ENCODE measurements at regions not wholly inside any gene's neighbourhood (a gene's known extent, or its start where the extent isn't known, plus 50 kb on each side); places are given as distances from the start of the nearest gene placed in this dataset.

DNA sequence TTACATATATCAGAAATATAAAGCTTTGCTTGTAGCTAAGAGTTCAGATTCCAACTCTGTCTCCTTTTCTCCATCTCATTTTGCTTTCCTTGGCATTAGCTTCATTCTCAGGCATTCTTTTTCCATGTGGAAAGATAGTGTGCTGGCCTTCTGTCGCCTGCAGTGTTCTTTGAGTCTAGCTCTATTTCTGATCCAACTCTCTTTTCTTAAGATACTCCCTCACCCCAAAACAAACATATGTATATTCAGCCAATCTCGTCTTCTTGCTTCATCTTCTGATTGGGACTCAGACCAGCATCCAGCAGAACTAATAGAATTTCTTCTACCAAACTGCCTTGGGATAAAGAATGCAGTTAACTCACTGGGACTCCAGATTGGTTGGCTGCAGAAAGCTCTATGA is 532.2 kb downstream of the MID1IP1 start:
- TF ChIP-seq EGR1 (IDR thresholded peaks at IDR 0.05; ENCODE audit: low read depth) (no peak), CTCF (IDR thresholded peaks at IDR 0.05 in 2 of 3, conservative IDR thresholded peaks at IDR 0.05 in 1 of 3; ENCODE audit: borderline replicate concordance in 1 of 3, insufficient read depth in 1 of 3, low read depth in 2 of 3, low read length in 2 of 3) (no peak), YY1 (IDR thresholded peaks at IDR 0.05; ENCODE audit: extremely low read depth, insufficient replicate concordance, low read depth, low read length) (no peak), RAD21 (IDR thresholded peaks at IDR 0.05; ENCODE audit: low read depth) (no peak), EZH2 (IDR thresholded peaks at IDR 0.05) (no peak), CEBPB (IDR thresholded peaks at IDR 0.05; ENCODE audit: low read depth) (no peak), JUND (IDR thresholded peaks at IDR 0.05) (no peak)
- TF ChIP-seq, protein P1, sequence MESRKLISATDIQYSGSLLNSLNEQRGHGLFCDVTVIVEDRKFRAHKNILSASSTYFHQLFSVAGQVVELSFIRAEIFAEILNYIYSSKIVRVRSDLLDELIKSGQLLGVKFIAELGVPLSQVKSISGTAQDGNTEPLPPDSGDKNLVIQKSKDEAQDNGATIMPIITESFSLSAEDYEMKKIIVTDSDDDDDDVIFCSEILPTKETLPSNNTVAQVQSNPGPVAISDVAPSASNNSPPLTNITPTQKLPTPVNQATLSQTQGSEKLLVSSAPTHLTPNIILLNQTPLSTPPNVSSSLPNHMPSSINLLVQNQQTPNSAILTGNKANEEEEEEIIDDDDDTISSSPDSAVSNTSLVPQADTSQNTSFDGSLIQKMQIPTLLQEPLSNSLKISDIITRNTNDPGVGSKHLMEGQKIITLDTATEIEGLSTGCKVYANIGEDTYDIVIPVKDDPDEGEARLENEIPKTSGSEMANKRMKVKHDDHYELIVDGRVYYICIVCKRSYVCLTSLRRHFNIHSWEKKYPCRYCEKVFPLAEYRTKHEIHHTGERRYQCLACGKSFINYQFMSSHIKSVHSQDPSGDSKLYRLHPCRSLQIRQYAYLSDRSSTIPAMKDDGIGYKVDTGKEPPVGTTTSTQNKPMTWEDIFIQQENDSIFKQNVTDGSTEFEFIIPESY (IDR thresholded peaks at IDR 0.05; ENCODE audit: extremely low read depth, insufficient replicate concordance, low read length) = no peak
- TF ChIP-seq, protein P2, sequence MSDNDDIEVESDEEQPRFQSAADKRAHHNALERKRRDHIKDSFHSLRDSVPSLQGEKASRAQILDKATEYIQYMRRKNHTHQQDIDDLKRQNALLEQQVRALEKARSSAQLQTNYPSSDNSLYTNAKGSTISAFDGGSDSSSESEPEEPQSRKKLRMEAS (IDR thresholded peaks at IDR 0.05) = no peak

Data from HCT116 (cell line).